ENCODE measurements at regions not wholly inside any gene's neighbourhood (a gene's known extent, or its start where the extent isn't known, plus 50 kb on each side); places are given as distances from the start of the nearest gene placed in this dataset.

DNA sequence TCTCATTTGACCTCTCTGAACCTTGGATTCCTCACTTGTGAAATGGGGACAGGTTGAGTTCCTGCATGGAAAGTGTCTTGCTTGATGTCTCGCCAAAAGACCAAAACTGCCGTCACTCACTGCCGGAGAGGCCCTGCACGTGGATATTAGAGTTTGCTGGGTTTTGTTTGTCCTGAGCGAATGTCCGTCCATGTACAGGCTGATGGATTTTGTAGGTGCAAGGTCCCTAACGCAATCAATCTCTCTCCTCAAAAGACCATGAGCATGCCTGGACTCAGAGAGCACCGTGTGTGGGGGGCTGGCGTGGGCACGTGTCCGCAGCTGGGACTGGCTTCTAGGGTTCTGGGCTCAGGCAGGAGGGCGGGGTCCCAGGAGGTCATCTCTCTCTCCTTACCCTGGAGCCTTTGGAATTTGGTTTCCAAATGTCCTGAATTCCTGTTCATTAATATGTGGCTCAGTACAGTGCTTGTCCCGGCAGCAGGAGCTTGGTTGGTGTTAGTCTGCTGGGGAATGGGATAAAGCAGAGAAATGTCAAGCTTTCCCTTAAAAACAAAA lies 146.0 kb upstream of the IER5L start:
- no peak for TF ChIP-seq ZNF274 (IDR thresholded peaks at IDR 0.05; ENCODE audit: low read depth, low read length)
- no peak for TF ChIP-seq YY1 (IDR thresholded peaks at IDR 0.05; ENCODE audit: insufficient read depth, insufficient read length)
